Peyer's patch (tissue), 4 donors: ENCODE measurements at regions not wholly inside any gene's neighbourhood (a gene's known extent, or its start where the extent isn't known, plus 50 kb on each side); places are given as distances from the start of the nearest gene placed in this dataset.

Source experiments
- POLR2A ChIP-seq, 2 donors: fragments of 450-650 bp; IDR thresholded peaks; one replicate each; pipeline ENCODE4 v1.5.1; 2017; ENCODE audit warnings: antibody characterized with exemption in 2 of 2, mild to moderate bottlenecking in 2 of 2, moderate library complexity in 2 of 2
- TF ChIP-seq, protein P1 (sequence below), 6 experiments: fragments of 450-650 bp in 4 of 6; fragments of 200-600 bp in 2 of 6; sonication (generic) in 1 of 6; IDR thresholded peaks; one replicate each; pipeline ENCODE4 v1.5.1; 2017 to 2019; ENCODE audit warnings: antibody characterized with exemption in 6 of 6, mild to moderate bottlenecking in 3 of 6, moderate library complexity in 1 of 6

DNA sequence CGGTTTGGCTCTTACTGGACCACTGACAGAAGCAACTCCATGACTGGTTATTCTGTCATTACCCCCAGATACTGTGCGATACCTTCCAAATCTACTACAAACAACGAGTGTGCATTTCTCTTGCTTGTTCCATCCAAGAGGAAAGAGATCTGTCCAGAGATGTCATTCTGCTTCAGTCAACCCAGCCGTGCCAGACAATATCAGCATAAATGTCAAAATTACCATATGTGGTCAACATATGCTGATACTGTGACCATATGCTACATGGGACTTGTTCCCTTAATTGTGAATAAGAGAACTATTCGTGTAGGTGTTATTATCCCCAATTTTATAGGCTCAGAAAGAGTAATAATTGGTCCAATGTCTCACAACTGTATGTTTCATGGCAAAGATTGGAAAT, 143.2 kb upstream of the PRSS1 start:
- TF ChIP-seq POLR2A (IDR thresholded peaks at IDR 0.05), result no peak
- TF ChIP-seq, protein P1, sequence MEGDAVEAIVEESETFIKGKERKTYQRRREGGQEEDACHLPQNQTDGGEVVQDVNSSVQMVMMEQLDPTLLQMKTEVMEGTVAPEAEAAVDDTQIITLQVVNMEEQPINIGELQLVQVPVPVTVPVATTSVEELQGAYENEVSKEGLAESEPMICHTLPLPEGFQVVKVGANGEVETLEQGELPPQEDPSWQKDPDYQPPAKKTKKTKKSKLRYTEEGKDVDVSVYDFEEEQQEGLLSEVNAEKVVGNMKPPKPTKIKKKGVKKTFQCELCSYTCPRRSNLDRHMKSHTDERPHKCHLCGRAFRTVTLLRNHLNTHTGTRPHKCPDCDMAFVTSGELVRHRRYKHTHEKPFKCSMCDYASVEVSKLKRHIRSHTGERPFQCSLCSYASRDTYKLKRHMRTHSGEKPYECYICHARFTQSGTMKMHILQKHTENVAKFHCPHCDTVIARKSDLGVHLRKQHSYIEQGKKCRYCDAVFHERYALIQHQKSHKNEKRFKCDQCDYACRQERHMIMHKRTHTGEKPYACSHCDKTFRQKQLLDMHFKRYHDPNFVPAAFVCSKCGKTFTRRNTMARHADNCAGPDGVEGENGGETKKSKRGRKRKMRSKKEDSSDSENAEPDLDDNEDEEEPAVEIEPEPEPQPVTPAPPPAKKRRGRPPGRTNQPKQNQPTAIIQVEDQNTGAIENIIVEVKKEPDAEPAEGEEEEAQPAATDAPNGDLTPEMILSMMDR (IDR thresholded peaks at IDR 0.05), result no peak
